ENCODE measurements at regions not wholly inside any gene's neighbourhood (a gene's known extent, or its start where the extent isn't known, plus 50 kb on each side); places are given as distances from the start of the nearest gene placed in this dataset.
A peak's percentile ranks its signal among the peaks of the same experiment; 100 is the strongest.

- no CpG with 5 or more reads among the region's 2 CpGs for WGBS (ENCODE audit: insufficient coverage)
- H3K9me3 ChIP-seq, result no peaks in the 10 kb centered on the region
- Mint-ChIP-seq H3K4me1 (no peaks in the 10 kb centered on the region), H3K9me3 (no peaks in the 10 kb centered on the region), H3K27ac (no peak overlapping the region), H3K36me3 (no peaks in the 10 kb centered on the region), H3K4me3 (no peak overlapping the region), H3K27me3 (peaks cover 0 to 5% of the 10 kb centered on the region in 2 donors)
- no peak overlapping the region for H3K27ac ChIP-seq (ENCODE audit: low read length)
- no peaks in the 10 kb centered on the region for H3K27me3 ChIP-seq (replicated peaks in 1 of 2; ENCODE audit: control insufficient read depth in 2 of 2, extremely low read depth in 1 of 2, insufficient read depth in 2 of 2, low read length in 1 of 2)
- no peaks in the 10 kb centered on the region for H3K4me1 ChIP-seq (ENCODE audit: control insufficient read depth in 1 of 2, extremely low read depth in 1 of 2, insufficient read depth in 2 of 2, low read length in 2 of 2)
- H3K4me3 ChIP-seq (ENCODE audit: control insufficient read depth in 1 of 2, extremely low read depth in 1 of 2, low read length in 1 of 2), result no peak overlapping the region
- POLR2A ChIA-PET, result no interaction called here
- no peaks in the 10 kb centered on the region for H3K36me3 ChIP-seq (ENCODE audit: control insufficient read depth in 2 of 2, extremely low read depth in 1 of 2, insufficient read depth in 1 of 2, low read length in 1 of 2)
- ATAC-seq (replicated peaks in 1 of 4) (no peak), DNase-seq (no peak)
- CTCF ChIA-PET, result no interaction called here
Observed at GRCh38 chr6:141337191-141337590, 795.5 kb upstream of the GJE1 start.

GRCh38 chr6:141335477-141336273 is 797.0 kb upstream of the GJE1 start:
- peaks cover 0 to 5% of the 10 kb centered on the region in 2 donors for H3K27me3 Mint-ChIP-seq
- H3K27ac Mint-ChIP-seq, result no peak overlapping the region
- DNase-seq (no peak), ATAC-seq (replicated peaks in 1 of 4) (no peak)
- Histone ChIP-seq H3K4me3 (ENCODE audit: control insufficient read depth in 1 of 2, extremely low read depth in 1 of 2, low read length in 1 of 2) (no peak overlapping the region), H3K27ac (ENCODE audit: low read length) (no peak overlapping the region), H3K36me3 (ENCODE audit: control insufficient read depth in 2 of 2, extremely low read depth in 1 of 2, insufficient read depth in 1 of 2, low read length in 1 of 2) (no peaks in the 10 kb centered on the region), H3K4me1 (ENCODE audit: control insufficient read depth in 1 of 2, extremely low read depth in 1 of 2, insufficient read depth in 2 of 2, low read length in 2 of 2) (no peaks in the 10 kb centered on the region), H3K27me3 (replicated peaks in 1 of 2; ENCODE audit: control insufficient read depth in 2 of 2, extremely low read depth in 1 of 2, insufficient read depth in 2 of 2, low read length in 1 of 2) (no peaks in the 10 kb centered on the region), H3K9me3 (no peaks in the 10 kb centered on the region)
- ChIA-PET POLR2A (no interaction called here), CTCF (no interaction called here)
- H3K9me3 Mint-ChIP-seq, result no peaks in the 10 kb centered on the region
- no peaks in the 10 kb centered on the region for H3K4me1 Mint-ChIP-seq
- H3K4me3 Mint-ChIP-seq, result no peak overlapping the region
- 80% methylated on average over 3 of the region's 4 CpGs for WGBS (ENCODE audit: insufficient coverage)
- H3K36me3 Mint-ChIP-seq, result no peaks in the 10 kb centered on the region

GRCh38 chr6:141326925-141327324 is 805.8 kb upstream of the GJE1 start:
- H3K4me3 ChIP-seq (ENCODE audit: control insufficient read depth in 1 of 2, extremely low read depth in 1 of 2, low read length in 1 of 2), result peak overlapping the region in 1 of 2 donors; percentile 5
- H3K27ac ChIP-seq (ENCODE audit: low read length), result no peak overlapping the region
- H3K27ac Mint-ChIP-seq, result no peak overlapping the region
- H3K4me1 ChIP-seq (ENCODE audit: control insufficient read depth in 1 of 2, extremely low read depth in 1 of 2, insufficient read depth in 2 of 2, low read length in 2 of 2), result no peaks in the 10 kb centered on the region
- no peaks in the 10 kb centered on the region for H3K9me3 Mint-ChIP-seq
- no peaks in the 10 kb centered on the region for H3K9me3 ChIP-seq
- no peaks in the 10 kb centered on the region for H3K27me3 Mint-ChIP-seq
- DNase-seq (no peak), ATAC-seq (replicated peaks in 1 of 4) (no peak)
- H3K4me3 Mint-ChIP-seq, result peak overlapping the region in 1 of 3 donors; percentile 7
- peaks cover 6 to 20% (median 13%) of the 10 kb centered on the region in 3 donors for H3K4me1 Mint-ChIP-seq
- H3K36me3 ChIP-seq (ENCODE audit: control insufficient read depth in 2 of 2, extremely low read depth in 1 of 2, insufficient read depth in 1 of 2, low read length in 1 of 2), result no peaks in the 10 kb centered on the region
- no peaks in the 10 kb centered on the region for H3K36me3 Mint-ChIP-seq
- ChIA-PET POLR2A (no interaction called here), CTCF (no interaction called here)
- H3K27me3 ChIP-seq (replicated peaks in 1 of 2; ENCODE audit: control insufficient read depth in 2 of 2, extremely low read depth in 1 of 2, insufficient read depth in 2 of 2, low read length in 1 of 2), result no peaks in the 10 kb centered on the region

DNA sequence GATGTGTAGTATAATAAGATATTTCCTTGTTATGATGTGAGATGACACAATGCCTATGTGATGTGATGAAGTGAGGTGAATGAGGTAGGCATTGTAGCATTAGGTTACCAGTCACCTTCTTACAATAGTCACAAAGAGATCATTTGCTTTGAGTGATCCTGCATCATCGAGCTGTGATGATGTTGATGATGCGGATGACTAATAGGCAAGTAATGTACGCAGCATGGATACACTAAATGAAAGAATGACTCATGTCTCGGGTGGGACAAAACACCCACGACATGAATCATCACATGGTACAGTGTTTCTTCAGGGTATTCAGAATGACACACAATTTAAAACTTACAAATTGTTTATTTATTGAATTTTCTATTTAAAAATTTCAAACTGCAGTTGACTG is 806.3 kb upstream of the GJE1 start:
- H3K36me3 Mint-ChIP-seq, result no peaks in the 10 kb centered on the region
- no peaks in the 10 kb centered on the region for H3K27me3 Mint-ChIP-seq
- Histone ChIP-seq H3K9me3 (no peaks in the 10 kb centered on the region), H3K36me3 (ENCODE audit: control insufficient read depth in 2 of 2, extremely low read depth in 1 of 2, insufficient read depth in 1 of 2, low read length in 1 of 2) (no peaks in the 10 kb centered on the region), H3K4me1 (ENCODE audit: control insufficient read depth in 1 of 2, extremely low read depth in 1 of 2, insufficient read depth in 2 of 2, low read length in 2 of 2) (no peaks in the 10 kb centered on the region), H3K4me3 (ENCODE audit: control insufficient read depth in 1 of 2, extremely low read depth in 1 of 2, low read length in 1 of 2) (peak overlapping the region in 1 of 2 donors; percentile 5), H3K27me3 (replicated peaks in 1 of 2; ENCODE audit: control insufficient read depth in 2 of 2, extremely low read depth in 1 of 2, insufficient read depth in 2 of 2, low read length in 1 of 2) (no peaks in the 10 kb centered on the region), H3K27ac (ENCODE audit: low read length) (no peak overlapping the region)
- ChIA-PET POLR2A (no interaction called here), CTCF (no interaction called here)
- ATAC-seq (replicated peaks in 1 of 4) (peak; percentile 73 to 92 (median 83)), DNase-seq (peak in 22 of 35 experiments; percentile 3 to 49 (median 12))
- WGBS (ENCODE audit: insufficient coverage), result no CpG with 5 or more reads among the region's 5 CpGs
- H3K27ac Mint-ChIP-seq, result no peak overlapping the region
- H3K4me3 Mint-ChIP-seq, result no peak overlapping the region
- H3K9me3 Mint-ChIP-seq, result no peaks in the 10 kb centered on the region
- H3K4me1 Mint-ChIP-seq, result peaks cover 6 to 20% (median 13%) of the 10 kb centered on the region in 3 donors

- no peak for DNase-seq
- 71% methylated on average over 1 of the region's 5 CpGs for WGBS (ENCODE audit: insufficient coverage)
- no peaks in the 10 kb centered on the region for H3K27me3 ChIP-seq (replicated peaks in 1 of 2; ENCODE audit: control insufficient read depth in 2 of 2, extremely low read depth in 1 of 2, insufficient read depth in 2 of 2, low read length in 1 of 2)
- H3K36me3 ChIP-seq (ENCODE audit: control insufficient read depth in 2 of 2, extremely low read depth in 1 of 2, insufficient read depth in 1 of 2, low read length in 1 of 2), result no peaks in the 10 kb centered on the region
- ChIA-PET POLR2A (no interaction called here), CTCF (no interaction called here)
- no peak overlapping the region for H3K4me3 Mint-ChIP-seq
- no peak overlapping the region for H3K4me3 ChIP-seq (ENCODE audit: control insufficient read depth in 1 of 2, extremely low read depth in 1 of 2, low read length in 1 of 2)
- no peak overlapping the region for H3K27ac Mint-ChIP-seq
- H3K27me3 Mint-ChIP-seq, result peaks cover 0 to 4% of the 10 kb centered on the region in 2 donors
- no peak overlapping the region for H3K27ac ChIP-seq (ENCODE audit: low read length)
- no peaks in the 10 kb centered on the region for H3K4me1 ChIP-seq (ENCODE audit: control insufficient read depth in 1 of 2, extremely low read depth in 1 of 2, insufficient read depth in 2 of 2, low read length in 2 of 2)
- H3K9me3 Mint-ChIP-seq, result no peaks in the 10 kb centered on the region
- ATAC-seq (replicated peaks in 1 of 4), result no peak
- no peaks in the 10 kb centered on the region for H3K36me3 Mint-ChIP-seq
- H3K9me3 ChIP-seq, result no peaks in the 10 kb centered on the region
- peaks cover 5 to 12% (median 9%) of the 10 kb centered on the region in 3 donors for H3K4me1 Mint-ChIP-seq
Observed at GRCh38 chr6:141321493-141322347, 811.0 kb upstream of the GJE1 start.

- Histone ChIP-seq H3K36me3 (ENCODE audit: control insufficient read depth in 2 of 2, extremely low read depth in 1 of 2, insufficient read depth in 1 of 2, low read length in 1 of 2) (no peaks in the 10 kb centered on the region), H3K4me3 (ENCODE audit: control insufficient read depth in 1 of 2, extremely low read depth in 1 of 2, low read length in 1 of 2) (no peak overlapping the region), H3K4me1 (ENCODE audit: control insufficient read depth in 1 of 2, extremely low read depth in 1 of 2, insufficient read depth in 2 of 2, low read length in 2 of 2) (no peaks in the 10 kb centered on the region), H3K27me3 (replicated peaks in 1 of 2; ENCODE audit: control insufficient read depth in 2 of 2, extremely low read depth in 1 of 2, insufficient read depth in 2 of 2, low read length in 1 of 2) (no peaks in the 10 kb centered on the region), H3K27ac (ENCODE audit: low read length) (no peak overlapping the region), H3K9me3 (no peaks in the 10 kb centered on the region)
- Mint-ChIP-seq H3K9me3 (no peaks in the 10 kb centered on the region), H3K27ac (no peak overlapping the region), H3K4me1 (no peaks in the 10 kb centered on the region), H3K27me3 (peaks cover 0 to 7% of the 10 kb centered on the region in 2 donors), H3K4me3 (no peak overlapping the region), H3K36me3 (no peaks in the 10 kb centered on the region)
- ChIA-PET CTCF (no interaction called here), POLR2A (no interaction called here)
- ATAC-seq (replicated peaks in 1 of 4), result no peak
- WGBS (ENCODE audit: insufficient coverage), result no CpG with 5 or more reads among the region's 5 CpGs
- DNase-seq, result no peak
Observed at GRCh38 chr6:141316236-141316635, 816.5 kb upstream of the GJE1 start.

Measured in T-cell (primary cell).